22Rv1 (cell line): ENCODE measurements at regions not wholly inside any gene's neighbourhood (a gene's known extent, or its start where the extent isn't known, plus 50 kb on each side); places are given as distances from the start of the nearest gene placed in this dataset.

ENCODE experiments used
- H3K27ac ChIP-seq: fragments of 450-650 bp; 2 replicates; pipeline ENCODE4 v1.5.1; 2017
- CTCF ChIP-seq: fragments of 450-650 bp; IDR thresholded peaks from 2 replicates; pipeline ENCODE4 v1.5.1; 2017; ENCODE audit warnings: mild to moderate bottlenecking
- ZFX ChIP-seq: fragments of 450-650 bp; IDR thresholded peaks from 2 replicates; pipeline ENCODE4 v1.6.1; 2017; ENCODE audit warnings: antibody characterized with exemption, borderline replicate concordance

GRCh38 chr11:37623778-37624177 lies 1025.7 kb upstream of the RAG2 start:
- no peak overlapping the region for H3K27ac ChIP-seq
- TF ChIP-seq ZFX: no peak
- no peak for TF ChIP-seq CTCF

- TF ChIP-seq ZFX: no peak
- no peak for TF ChIP-seq CTCF
- no peak overlapping the region for H3K27ac ChIP-seq
Observed at GRCh38 chr11:37621662-37622061, 1023.6 kb upstream of the RAG2 start.

GRCh38 chr11:37616291-37616690 lies 1018.3 kb upstream of the RAG2 start:
- TF ChIP-seq ZFX: no peak
- TF ChIP-seq CTCF: no peak
- H3K27ac ChIP-seq: no peak overlapping the region

- no peak overlapping the region for H3K27ac ChIP-seq
- TF ChIP-seq CTCF (no peak), ZFX (no peak)
Observed at GRCh38 chr11:37613031-37613430, 1015.0 kb upstream of the RAG2 start.

DNA sequence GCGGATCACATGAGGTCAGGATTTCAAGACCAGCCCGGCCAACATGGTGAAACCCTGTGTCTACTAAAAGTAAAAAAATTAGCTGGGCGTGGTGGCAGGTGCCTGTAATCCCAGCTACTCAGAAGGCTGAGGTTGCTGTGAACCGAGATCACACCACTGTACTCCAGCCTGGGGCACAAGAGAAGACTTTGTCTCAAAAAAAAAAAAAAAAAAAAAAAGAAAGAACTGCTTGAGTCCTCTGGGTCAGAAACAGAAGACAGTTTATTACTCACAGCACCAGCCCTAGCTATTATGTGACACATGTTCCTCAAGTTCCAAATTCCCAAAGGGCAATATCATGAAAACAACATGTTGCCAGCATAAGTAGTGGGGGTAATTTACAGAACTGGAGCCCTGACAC lies 1014.1 kb upstream of the RAG2 start:
- H3K27ac ChIP-seq: no peak overlapping the region
- TF ChIP-seq CTCF (no peak), ZFX (no peak)

- no peak overlapping the region for H3K27ac ChIP-seq
- no peak for TF ChIP-seq ZFX
Observed at GRCh38 chr11:37605229-37605628, 1007.2 kb upstream of the RAG2 start.

DNA sequence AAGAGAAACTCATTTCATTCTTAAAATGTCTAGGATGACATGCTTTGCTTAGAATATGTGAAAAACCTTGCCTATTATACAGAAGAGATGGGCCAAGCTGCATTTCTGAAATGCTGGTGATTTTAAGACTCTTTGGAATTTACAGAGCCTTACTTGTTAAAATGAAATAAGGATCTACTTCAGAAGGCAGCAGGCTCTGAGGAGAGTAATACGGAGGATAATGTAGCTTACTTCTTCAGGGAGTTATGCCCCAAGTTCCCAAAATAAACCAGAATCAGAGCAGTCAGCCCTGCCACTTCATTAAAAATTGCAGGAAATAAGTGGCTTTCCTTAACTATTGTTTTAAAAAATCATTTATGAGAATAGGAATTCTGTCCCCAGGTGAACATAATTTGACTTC lies 1000.3 kb upstream of the RAG2 start:
- no peak for TF ChIP-seq ZFX
- no peak for TF ChIP-seq CTCF
- no peak overlapping the region for H3K27ac ChIP-seq

GRCh38 chr11:37597776-37598175 lies 999.7 kb upstream of the RAG2 start:
- H3K27ac ChIP-seq: no peak overlapping the region
- TF ChIP-seq CTCF (no peak), ZFX (no peak)
